Esophagus squamous epithelium (tissue), 5 donors: ENCODE measurements at regions not wholly inside any gene's neighbourhood (a gene's known extent, or its start where the extent isn't known, plus 50 kb on each side); places are given as distances from the start of the nearest gene placed in this dataset.

Source experiments
- DNase-seq: peaks from one replicate; lab custom pipeline; 2025; lab: John Stamatoyannopoulos, UW
- H3K27ac ChIP-seq, 4 donors: fragments of 200-600 bp; sonication (generic); one replicate each; pipeline ENCODE4 v1.5.1; 2016 to 2019; ENCODE audit warnings: mild to moderate bottlenecking in 1 of 4
- H3K27me3 ChIP-seq, 4 donors: fragments of 200-600 bp; sonication (generic); 1 replicate in 3 of 4; 2 replicates in 1 of 4; pipeline versions ENCODE4 v1.5.1 to v1.6.0; 2017 to 2021; ENCODE audit warnings: antibody characterized with exemption in 1 of 4
- H3K36me3 ChIP-seq, 3 donors: fragments of 200-600 bp; sonication (generic); one replicate each; pipeline ENCODE4 v1.5.1; 2016 to 2019
- H3K4me1 ChIP-seq, 3 donors: fragments of 200-600 bp; sonication (generic); one replicate each; pipeline ENCODE4 v1.5.1; 2017 to 2019
- H3K4me3 ChIP-seq, 4 donors: fragments of 200-600 bp; sonication (generic); 1 replicate in 3 of 4; 2 replicates in 1 of 4; pipeline ENCODE4 v1.5.1; 2016 to 2019; ENCODE audit warnings: mild to moderate bottlenecking in 2 of 4, moderate library complexity in 1 of 4
- H3K9me3 ChIP-seq, 3 donors: fragments of 200-600 bp; sonication (generic); one replicate each; pipeline ENCODE4 v1.5.1; 2016 to 2019
- POLR2A ChIP-seq, 4 donors: fragments of 450-650 bp; IDR thresholded peaks; one replicate each; pipeline ENCODE4 v1.6.1; 2017; ENCODE audit warnings: antibody characterized with exemption in 4 of 4, mild to moderate bottlenecking in 4 of 4, moderate library complexity in 3 of 4
- WGBS, 2 donors: methylation state at CpG; one replicate each; pipeline ENCODE4 v1.1.5; 2018; 5-methylcytosine and 5-hydroxymethylcytosine counted together
- intact Hi-C: fragments of 100-400 bp; cut with DNase I; formaldehyde crosslinking; loops from one replicate; pipeline ENCODE4 v1.15.0; 2022
- TF ChIP-seq, protein P1 (sequence below), 6 experiments: fragments of 450-650 bp in 4 of 6; fragments of 200-600 bp in 2 of 6; sonication (generic) in 2 of 6; IDR thresholded peaks; one replicate each; pipeline ENCODE4 v1.5.1; 2016 to 2019; ENCODE audit warnings: antibody characterized with exemption in 6 of 6, mild to moderate bottlenecking in 4 of 6, moderate library complexity in 4 of 6
- donor health status: DM: yes; HTN: yes; CAD: no.

DNA sequence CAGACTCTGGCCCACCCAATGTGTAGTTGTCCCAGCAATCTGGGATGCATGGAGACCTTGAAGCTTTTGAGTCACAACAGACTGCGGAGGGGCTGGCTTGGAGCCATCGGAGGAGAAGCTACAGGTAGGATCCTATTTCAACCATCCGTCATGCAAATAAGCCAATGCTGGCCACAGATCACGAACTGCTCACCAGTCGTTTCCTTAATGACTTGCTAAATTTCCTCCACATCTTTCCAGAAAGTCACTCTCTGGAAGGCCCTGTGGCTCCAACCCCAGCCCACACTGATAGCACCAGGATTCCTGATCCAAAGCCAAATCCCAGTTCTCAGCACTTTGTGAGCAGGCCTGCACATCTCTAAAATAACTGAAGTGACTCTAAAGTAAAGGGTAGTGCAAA, 321.3 kb downstream of the RAB28 start:
- Histone ChIP-seq H3K27ac (no peak overlapping the region), H3K9me3 (no peaks in the 10 kb centered on the region), H3K36me3 (no peaks in the 10 kb centered on the region), H3K4me1 (no peaks in the 10 kb centered on the region), H3K4me3 (no peak overlapping the region), H3K27me3 (no peaks in the 10 kb centered on the region)
- WGBS, 2 donors = 42 to 54% methylated on average over 5 of the region's 5 CpGs
- intact Hi-C loops = no loop called here
- TF ChIP-seq, protein P1, sequence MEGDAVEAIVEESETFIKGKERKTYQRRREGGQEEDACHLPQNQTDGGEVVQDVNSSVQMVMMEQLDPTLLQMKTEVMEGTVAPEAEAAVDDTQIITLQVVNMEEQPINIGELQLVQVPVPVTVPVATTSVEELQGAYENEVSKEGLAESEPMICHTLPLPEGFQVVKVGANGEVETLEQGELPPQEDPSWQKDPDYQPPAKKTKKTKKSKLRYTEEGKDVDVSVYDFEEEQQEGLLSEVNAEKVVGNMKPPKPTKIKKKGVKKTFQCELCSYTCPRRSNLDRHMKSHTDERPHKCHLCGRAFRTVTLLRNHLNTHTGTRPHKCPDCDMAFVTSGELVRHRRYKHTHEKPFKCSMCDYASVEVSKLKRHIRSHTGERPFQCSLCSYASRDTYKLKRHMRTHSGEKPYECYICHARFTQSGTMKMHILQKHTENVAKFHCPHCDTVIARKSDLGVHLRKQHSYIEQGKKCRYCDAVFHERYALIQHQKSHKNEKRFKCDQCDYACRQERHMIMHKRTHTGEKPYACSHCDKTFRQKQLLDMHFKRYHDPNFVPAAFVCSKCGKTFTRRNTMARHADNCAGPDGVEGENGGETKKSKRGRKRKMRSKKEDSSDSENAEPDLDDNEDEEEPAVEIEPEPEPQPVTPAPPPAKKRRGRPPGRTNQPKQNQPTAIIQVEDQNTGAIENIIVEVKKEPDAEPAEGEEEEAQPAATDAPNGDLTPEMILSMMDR (IDR thresholded peaks at IDR 0.05) = no peak
- no peak for TF ChIP-seq POLR2A (IDR thresholded peaks at IDR 0.05)
- DNase-seq = no peak

DNA sequence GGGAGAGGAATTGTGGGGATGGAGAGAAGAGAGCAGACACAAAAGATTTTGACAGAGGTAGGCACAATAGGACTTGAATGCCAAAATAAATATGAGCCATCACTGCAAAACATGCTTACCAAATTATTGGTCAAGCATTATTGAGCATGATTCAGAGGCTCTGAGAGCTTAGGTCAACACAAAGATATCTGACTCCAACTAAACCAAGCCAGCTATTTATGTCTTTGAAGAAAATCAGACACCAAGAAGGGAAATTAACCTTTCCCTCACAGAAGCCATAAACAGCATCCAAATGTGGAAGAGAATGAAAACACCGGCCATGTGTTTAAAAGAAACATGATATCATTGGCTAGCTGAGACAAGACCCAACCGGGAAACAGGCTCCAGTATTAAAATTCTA, 323.2 kb downstream of the RAB28 start:
- Histone ChIP-seq H3K9me3 (no peaks in the 10 kb centered on the region), H3K4me3 (no peak overlapping the region), H3K4me1 (no peaks in the 10 kb centered on the region), H3K27me3 (no peaks in the 10 kb centered on the region), H3K36me3 (no peaks in the 10 kb centered on the region), H3K27ac (no peak overlapping the region)
- intact Hi-C loops = no loop called here
- no peak for DNase-seq
- 53 to 66% methylated on average over 2 of the region's 2 CpGs for WGBS, 2 donors
- no peak for TF ChIP-seq POLR2A (IDR thresholded peaks at IDR 0.05)
- TF ChIP-seq, protein P1 (IDR thresholded peaks at IDR 0.05) = no peak

DNA sequence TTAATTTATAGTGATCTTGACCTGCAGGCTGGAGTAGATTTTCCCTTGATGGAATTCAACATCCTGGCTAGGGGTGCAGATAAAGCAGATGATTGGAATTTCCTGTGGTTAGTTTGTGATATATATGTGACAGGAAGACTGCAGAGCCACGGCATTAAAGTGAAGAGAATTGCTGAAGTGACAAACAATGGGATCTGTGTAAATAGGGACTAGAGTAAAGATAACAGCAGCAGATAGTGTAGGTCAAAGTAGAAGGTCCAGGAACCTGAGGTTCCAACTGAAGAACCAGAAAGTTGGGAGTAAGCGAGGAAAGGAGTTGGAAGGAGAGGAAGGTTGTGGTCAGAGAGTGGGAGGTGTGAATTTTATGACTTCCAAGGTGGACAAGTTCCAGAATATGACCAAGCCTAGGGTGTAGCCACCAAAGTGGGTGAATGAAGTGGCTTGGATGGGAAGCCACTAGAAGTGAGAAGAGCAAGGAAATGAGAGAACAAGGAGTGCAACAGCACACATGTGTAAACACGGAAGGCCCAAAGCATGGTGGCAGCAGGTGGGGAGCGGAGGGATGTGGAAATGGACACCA, 325.0 kb downstream of the RAB28 start:
- Histone ChIP-seq H3K9me3 (no peaks in the 10 kb centered on the region), H3K27ac (no peak overlapping the region), H3K4me3 (no peak overlapping the region), H3K27me3 (no peaks in the 10 kb centered on the region), H3K4me1 (no peaks in the 10 kb centered on the region), H3K36me3 (no peaks in the 10 kb centered on the region)
- 63 to 65% methylated on average over 4 of the region's 4 CpGs for WGBS, 2 donors
- intact Hi-C loops = no loop called here
- no peak for DNase-seq
- TF ChIP-seq, protein P1 (IDR thresholded peaks at IDR 0.05) = no peak
- no peak for TF ChIP-seq POLR2A (IDR thresholded peaks at IDR 0.05)

DNA sequence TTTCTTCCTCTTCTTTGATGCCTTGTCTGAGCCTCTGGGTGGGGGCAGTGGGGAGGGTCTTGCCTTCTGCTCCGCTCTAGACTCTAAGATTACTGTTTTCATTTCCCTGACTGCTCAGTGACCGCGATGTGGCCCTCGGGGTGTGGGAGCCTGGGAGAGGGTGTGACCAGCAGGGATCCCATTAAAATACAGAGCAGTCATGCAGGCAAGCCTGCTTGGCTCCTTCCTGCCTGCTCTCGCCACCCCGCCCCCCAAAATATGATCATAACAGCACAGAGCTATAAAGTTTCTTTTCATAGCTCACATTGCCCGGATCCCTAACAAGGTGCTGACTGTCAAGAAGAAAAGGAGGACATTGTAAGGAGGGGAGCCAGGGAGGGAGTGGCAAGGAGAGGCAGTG, 332.9 kb downstream of the RAB28 start:
- intact Hi-C loops = no loop called here
- Histone ChIP-seq H3K27ac (no peak overlapping the region), H3K27me3 (no peaks in the 10 kb centered on the region), H3K4me3 (no peak overlapping the region), H3K36me3 (no peaks in the 10 kb centered on the region), H3K9me3 (no peaks in the 10 kb centered on the region), H3K4me1 (no peaks in the 10 kb centered on the region)
- no peak for TF ChIP-seq POLR2A (IDR thresholded peaks at IDR 0.05)
- TF ChIP-seq, protein P1 (IDR thresholded peaks at IDR 0.05) = no peak
- whole genome bisulfite sequencing, 2 donors = 38 to 47% methylated on average over 3 to 5 of the region's 7 CpGs
- no peak for DNase-seq

DNA sequence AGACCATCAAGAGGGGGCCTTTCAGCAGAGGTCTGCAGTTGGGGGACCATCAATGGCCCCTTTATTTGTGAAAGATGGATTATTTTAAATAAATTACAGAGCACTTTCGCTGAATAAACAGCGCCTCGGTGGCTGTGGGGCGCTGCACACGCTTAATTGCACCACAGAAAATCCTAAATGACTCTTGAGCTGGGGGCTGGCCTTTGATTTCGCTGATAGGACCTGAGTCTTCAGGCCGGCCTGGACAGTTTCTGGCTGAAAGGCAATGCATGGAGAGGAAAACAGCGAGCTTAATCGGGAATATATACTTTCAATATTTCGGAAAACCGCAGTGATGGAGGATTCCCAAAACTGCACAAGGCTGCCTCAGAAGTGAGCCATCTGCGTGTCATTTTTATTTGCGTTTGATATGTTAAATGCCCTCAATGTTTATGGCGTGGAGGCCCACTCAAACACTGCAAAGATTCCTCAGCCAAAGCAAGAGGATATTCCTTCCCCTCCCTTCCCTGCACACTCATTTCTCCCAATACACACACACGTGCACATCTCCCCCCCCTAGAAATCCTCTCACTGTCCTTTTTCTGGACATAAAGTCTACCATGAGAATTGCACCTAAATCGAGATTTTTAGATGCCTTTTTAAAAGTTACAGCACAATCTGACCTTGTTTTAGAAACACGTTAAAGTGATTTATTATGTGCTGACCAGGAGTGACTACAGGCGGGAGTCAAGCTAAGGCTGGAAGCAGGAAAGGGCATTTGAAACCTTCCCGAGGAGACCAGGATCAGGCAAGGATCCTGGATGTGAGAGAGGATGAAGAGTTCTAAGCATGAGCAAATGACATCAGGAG, 340.7 kb downstream of the RAB28 start:
- no peak overlapping the region for H3K27ac ChIP-seq
- H3K36me3 ChIP-seq = no peaks in the 10 kb centered on the region
- TF ChIP-seq, protein P1 (IDR thresholded peaks at IDR 0.05) = no peak
- TF ChIP-seq POLR2A (IDR thresholded peaks at IDR 0.05) = no peak
- intact Hi-C loops = no loop called here
- no peaks in the 10 kb centered on the region for H3K4me1 ChIP-seq
- WGBS, 2 donors = 67 to 70% methylated on average over 19 of the region's 19 CpGs
- H3K4me3 ChIP-seq = no peak overlapping the region
- H3K27me3 ChIP-seq = no peaks in the 10 kb centered on the region
- DNase-seq = no peak
- H3K9me3 ChIP-seq = no peaks in the 10 kb centered on the region
